ENCODE measurements at regions not wholly inside any gene's neighbourhood (a gene's known extent, or its start where the extent isn't known, plus 50 kb on each side); places are given as distances from the start of the nearest gene placed in this dataset.
"Not testable (repeated sequence)": the region's sequence is repeated elsewhere in the genome, so short reads cannot be mapped to it uniquely, and the experiment has no call there.

GRCh38 chr17:83026311-83026811 lies 53.0 kb upstream of the METRNL start:
- no peak for TF ChIP-seq CTCF (IDR thresholded peaks at IDR 0.05)
- WGBS, 2 donors: 81 to 83% methylated on average over 14 of the region's 14 CpGs

GRCh38 chr17:83026921-83027320 lies 52.5 kb upstream of the METRNL start:
- intact Hi-C loops (cut with DNase I); H3K27me3 ChIP-seq; H3K4me3 ChIP-seq; H3K36me3 ChIP-seq; H3K4me1 ChIP-seq; ATAC-seq; H3K27ac ChIP-seq; FAIRE-seq; H3K9me3 ChIP-seq: not testable (repeated sequence)
- peak in 1 of 6 donors; percentile 2 for DNase-seq
- WGBS, 2 donors: 80 to 81% methylated on average over 11 of the region's 11 CpGs

More at GRCh38 chr17:83026311-83026811, 53.0 kb upstream of the METRNL start:
- no peaks in the 10 kb centered on the region for H3K4me1 ChIP-seq
- no peak for ATAC-seq
- H3K36me3 ChIP-seq: no peaks in the 10 kb centered on the region
- H3K9me3 ChIP-seq: no peaks in the 10 kb centered on the region
- no peak overlapping the region for H3K4me3 ChIP-seq
- H3K27me3 ChIP-seq: no peaks in the 10 kb centered on the region
- no peak for FAIRE-seq
- H3K27ac ChIP-seq: no peak overlapping the region
- DNase-seq: peak in 1 of 6 donors; percentile 3
- intact Hi-C loops (cut with DNase I): no loop called here

GRCh38 chr17:83028851-83029250 lies 50.6 kb upstream of the METRNL start:
- no peak for FAIRE-seq
- WGBS, 2 donors: 89 to 94% methylated on average over 17 of the region's 17 CpGs
- Histone ChIP-seq H3K36me3 (no peaks in the 10 kb centered on the region), H3K9me3 (no peaks in the 10 kb centered on the region), H3K27ac (no peak overlapping the region), H3K4me1 (no peaks in the 10 kb centered on the region), H3K4me3 (no peak overlapping the region), H3K27me3 (no peaks in the 10 kb centered on the region)
- no peak for ATAC-seq
- DNase-seq: no peak
- intact Hi-C loops (cut with DNase I): no loop called here
- no peak for TF ChIP-seq CTCF (IDR thresholded peaks at IDR 0.05)

- TF ChIP-seq CTCF (IDR thresholded peaks at IDR 0.05): no peak
- ATAC-seq (no peak), FAIRE-seq (no peak), DNase-seq (no peak)
- Histone ChIP-seq H3K4me3 (no peak overlapping the region), H3K27ac (no peak overlapping the region), H3K4me1 (no peaks in the 10 kb centered on the region), H3K36me3 (no peaks in the 10 kb centered on the region), H3K9me3 (no peaks in the 10 kb centered on the region), H3K27me3 (no peaks in the 10 kb centered on the region)
- intact Hi-C loops (cut with DNase I): no loop called here
- whole genome bisulfite sequencing, 2 donors: 82 to 89% methylated on average over 16 of the region's 16 CpGs
Observed at GRCh38 chr17:83029571-83029970, 49.8 kb upstream of the METRNL start.

All from pancreas (tissue), 10 donors.